ENCODE measurements at regions not wholly inside any gene's neighbourhood (a gene's known extent, or its start where the extent isn't known, plus 50 kb on each side); places are given as distances from the start of the nearest gene placed in this dataset.

DNA sequence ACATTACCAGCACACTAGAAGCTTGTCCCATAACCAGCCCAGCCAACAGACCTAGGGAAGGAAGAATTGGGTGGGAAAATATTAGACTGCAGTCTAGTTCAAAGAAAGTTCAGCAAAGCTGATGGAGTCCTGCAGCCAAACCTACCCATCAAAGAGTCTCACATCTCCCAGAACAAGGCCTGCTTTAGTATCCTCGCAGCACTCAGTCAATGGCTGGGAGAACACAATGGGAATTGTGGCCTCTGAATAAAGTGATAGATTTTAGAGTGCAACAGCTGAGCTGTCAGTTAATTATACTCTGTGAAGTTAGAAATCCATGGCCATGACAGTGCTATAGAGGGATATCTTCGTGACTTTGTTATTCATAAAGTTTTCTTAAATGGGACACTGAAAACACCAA lies 207.2 kb upstream of the NAALADL2 start:
- TF ChIP-seq POLR2AphosphoS5 (IDR thresholded peaks at IDR 0.05; ENCODE audit: low read depth, low read length), result no peak
- TF ChIP-seq FOXP2 (optimal IDR thresholded peaks at IDR 0.05; ENCODE audit: borderline replicate concordance, extremely low read depth, extremely low read length, insufficient read depth), result no peak
- TF ChIP-seq, protein P1, sequence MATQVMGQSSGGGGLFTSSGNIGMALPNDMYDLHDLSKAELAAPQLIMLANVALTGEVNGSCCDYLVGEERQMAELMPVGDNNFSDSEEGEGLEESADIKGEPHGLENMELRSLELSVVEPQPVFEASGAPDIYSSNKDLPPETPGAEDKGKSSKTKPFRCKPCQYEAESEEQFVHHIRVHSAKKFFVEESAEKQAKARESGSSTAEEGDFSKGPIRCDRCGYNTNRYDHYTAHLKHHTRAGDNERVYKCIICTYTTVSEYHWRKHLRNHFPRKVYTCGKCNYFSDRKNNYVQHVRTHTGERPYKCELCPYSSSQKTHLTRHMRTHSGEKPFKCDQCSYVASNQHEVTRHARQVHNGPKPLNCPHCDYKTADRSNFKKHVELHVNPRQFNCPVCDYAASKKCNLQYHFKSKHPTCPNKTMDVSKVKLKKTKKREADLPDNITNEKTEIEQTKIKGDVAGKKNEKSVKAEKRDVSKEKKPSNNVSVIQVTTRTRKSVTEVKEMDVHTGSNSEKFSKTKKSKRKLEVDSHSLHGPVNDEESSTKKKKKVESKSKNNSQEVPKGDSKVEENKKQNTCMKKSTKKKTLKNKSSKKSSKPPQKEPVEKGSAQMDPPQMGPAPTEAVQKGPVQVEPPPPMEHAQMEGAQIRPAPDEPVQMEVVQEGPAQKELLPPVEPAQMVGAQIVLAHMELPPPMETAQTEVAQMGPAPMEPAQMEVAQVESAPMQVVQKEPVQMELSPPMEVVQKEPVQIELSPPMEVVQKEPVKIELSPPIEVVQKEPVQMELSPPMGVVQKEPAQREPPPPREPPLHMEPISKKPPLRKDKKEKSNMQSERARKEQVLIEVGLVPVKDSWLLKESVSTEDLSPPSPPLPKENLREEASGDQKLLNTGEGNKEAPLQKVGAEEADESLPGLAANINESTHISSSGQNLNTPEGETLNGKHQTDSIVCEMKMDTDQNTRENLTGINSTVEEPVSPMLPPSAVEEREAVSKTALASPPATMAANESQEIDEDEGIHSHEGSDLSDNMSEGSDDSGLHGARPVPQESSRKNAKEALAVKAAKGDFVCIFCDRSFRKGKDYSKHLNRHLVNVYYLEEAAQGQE (IDR thresholded peaks at IDR 0.05; ENCODE audit: insufficient read depth in 1 of 2, low read depth in 2 of 2, low read length in 2 of 2), result no peak
- no peak for TF ChIP-seq SIN3A (IDR thresholded peaks at IDR 0.05; ENCODE audit: borderline replicate concordance, insufficient read depth, low read length)
- TF ChIP-seq TAF1 (IDR thresholded peaks at IDR 0.05; ENCODE audit: borderline replicate concordance, insufficient read depth, low read length), result no peak

DNA sequence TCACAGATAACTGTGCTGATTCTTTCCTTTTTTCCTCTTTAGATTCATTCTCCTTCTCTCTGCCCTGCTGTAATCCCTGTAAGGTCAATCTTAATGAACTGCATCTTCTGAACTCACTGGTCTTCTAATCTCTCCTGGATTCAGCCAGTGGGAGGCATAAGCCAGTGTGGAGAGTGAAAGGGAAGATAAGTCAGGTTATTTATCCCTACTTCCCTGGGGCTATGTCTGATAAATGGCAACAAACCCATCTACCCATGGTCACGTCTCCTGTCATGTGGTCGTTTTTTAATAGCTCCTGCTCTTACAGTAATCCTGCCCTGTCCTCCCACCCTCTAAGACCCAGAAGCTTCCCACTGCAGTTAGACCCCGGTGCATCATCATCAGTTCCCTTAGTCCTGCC lies 199.6 kb upstream of the NAALADL2 start:
- TF ChIP-seq, protein P1 (IDR thresholded peaks at IDR 0.05; ENCODE audit: insufficient read depth in 1 of 2, low read depth in 2 of 2, low read length in 2 of 2), result no peak
- TF ChIP-seq SIN3A (IDR thresholded peaks at IDR 0.05; ENCODE audit: borderline replicate concordance, insufficient read depth, low read length) (no peak), FOXP2 (optimal IDR thresholded peaks at IDR 0.05; ENCODE audit: borderline replicate concordance, extremely low read depth, extremely low read length, insufficient read depth) (no peak), TAF1 (IDR thresholded peaks at IDR 0.05; ENCODE audit: borderline replicate concordance, insufficient read depth, low read length) (no peak), POLR2AphosphoS5 (IDR thresholded peaks at IDR 0.05; ENCODE audit: low read depth, low read length) (no peak)

DNA sequence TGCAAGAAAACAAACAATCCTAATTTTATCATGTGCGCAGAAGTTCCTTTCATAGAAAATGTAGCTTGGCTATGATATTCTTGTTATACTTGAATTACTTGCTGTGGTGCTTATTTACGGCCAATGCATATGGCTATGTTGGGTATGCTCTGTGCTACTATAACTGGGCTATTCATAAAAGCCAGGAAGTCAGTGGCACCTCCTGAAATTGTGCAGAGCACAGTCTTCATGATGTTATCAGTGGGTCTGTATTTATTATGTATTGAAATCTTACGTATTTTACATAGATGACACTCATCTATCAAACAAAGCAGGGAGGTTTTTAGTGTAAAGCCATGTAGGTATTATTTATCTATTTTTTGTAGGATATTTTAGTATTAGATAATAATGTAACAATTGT lies 196.5 kb upstream of the NAALADL2 start:
- no peak for TF ChIP-seq TAF1 (IDR thresholded peaks at IDR 0.05; ENCODE audit: borderline replicate concordance, insufficient read depth, low read length)
- no peak for TF ChIP-seq FOXP2 (optimal IDR thresholded peaks at IDR 0.05; ENCODE audit: borderline replicate concordance, extremely low read depth, extremely low read length, insufficient read depth)
- TF ChIP-seq POLR2AphosphoS5 (IDR thresholded peaks at IDR 0.05; ENCODE audit: low read depth, low read length), result no peak
- TF ChIP-seq SIN3A (IDR thresholded peaks at IDR 0.05; ENCODE audit: borderline replicate concordance, insufficient read depth, low read length), result no peak
- TF ChIP-seq, protein P1 (IDR thresholded peaks at IDR 0.05; ENCODE audit: insufficient read depth in 1 of 2, low read depth in 2 of 2, low read length in 2 of 2), result no peak

DNA sequence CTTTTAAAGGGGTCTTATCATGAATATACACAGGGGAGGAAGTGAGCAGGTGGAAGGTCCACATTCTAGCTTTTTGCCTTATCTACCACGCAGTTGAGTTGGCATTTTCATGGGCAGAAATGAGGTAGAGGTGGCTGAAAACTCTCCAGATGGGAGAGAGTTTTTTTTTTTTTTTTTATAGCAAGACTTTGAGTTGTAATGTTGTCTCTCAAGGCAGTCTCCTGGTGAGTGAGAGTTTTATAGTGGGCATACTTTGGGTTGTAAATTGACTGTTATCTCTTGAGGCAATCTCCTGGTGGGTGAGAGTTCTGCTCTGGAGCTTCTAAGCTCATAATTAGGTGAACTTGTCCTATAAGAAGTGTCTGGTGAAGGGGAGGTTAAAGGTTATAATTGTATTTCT lies 191.7 kb upstream of the NAALADL2 start:
- TF ChIP-seq POLR2AphosphoS5 (IDR thresholded peaks at IDR 0.05; ENCODE audit: low read depth, low read length), result no peak
- no peak for TF ChIP-seq SIN3A (IDR thresholded peaks at IDR 0.05; ENCODE audit: borderline replicate concordance, insufficient read depth, low read length)
- TF ChIP-seq, protein P1 (IDR thresholded peaks at IDR 0.05; ENCODE audit: insufficient read depth in 1 of 2, low read depth in 2 of 2, low read length in 2 of 2), result no peak
- TF ChIP-seq FOXP2 (optimal IDR thresholded peaks at IDR 0.05; ENCODE audit: borderline replicate concordance, extremely low read depth, extremely low read length, insufficient read depth), result no peak

DNA sequence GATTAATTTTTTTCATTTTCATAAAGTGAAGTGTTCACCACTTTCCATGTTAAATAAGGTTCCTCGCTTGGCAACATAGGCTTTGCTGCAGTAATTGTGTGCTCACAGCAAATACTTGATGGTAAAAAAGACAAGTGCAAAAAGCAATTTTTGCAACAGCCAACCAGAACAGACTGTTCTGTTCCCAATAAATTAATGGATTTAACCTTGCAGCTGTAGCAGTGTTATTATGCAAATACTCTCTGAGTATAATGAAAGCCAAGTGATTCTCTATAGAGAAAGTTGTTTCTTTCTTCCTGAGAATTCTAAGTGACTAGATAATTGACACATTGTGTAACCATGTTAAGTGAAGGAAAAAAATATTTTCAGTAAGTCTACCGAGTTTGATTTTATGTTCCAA lies 183.7 kb upstream of the NAALADL2 start:
- TF ChIP-seq SIN3A (IDR thresholded peaks at IDR 0.05; ENCODE audit: borderline replicate concordance, insufficient read depth, low read length) (no peak), TAF1 (IDR thresholded peaks at IDR 0.05; ENCODE audit: borderline replicate concordance, insufficient read depth, low read length) (no peak), FOXP2 (optimal IDR thresholded peaks at IDR 0.05; ENCODE audit: borderline replicate concordance, extremely low read depth, extremely low read length, insufficient read depth) (no peak), POLR2AphosphoS5 (IDR thresholded peaks at IDR 0.05; ENCODE audit: low read depth, low read length) (no peak)
- TF ChIP-seq, protein P1 (IDR thresholded peaks at IDR 0.05; ENCODE audit: insufficient read depth in 1 of 2, low read depth in 2 of 2, low read length in 2 of 2), result no peak
